HL-60 (cell line): ENCODE measurements at regions not wholly inside any gene's neighbourhood (a gene's known extent, or its start where the extent isn't known, plus 50 kb on each side); places are given as distances from the start of the nearest gene placed in this dataset.

Experiments used
- DNase-seq, 2 experiments: peaks; one replicate each; pipeline ENCODE4 v3.0.0-alpha.2; 2010 to 2020; ENCODE audit warnings: low read depth in 1 of 2, low spot score in 1 of 2
- H3K27ac ChIP-seq: fragments of 250-450 bp; sonication (Bioruptor Pico); replicated peaks from 2 replicates; pipeline ENCODE4 v1.5.1; 2020; ENCODE audit warnings: mild to moderate bottlenecking, moderate library complexity
- H3K27me3 ChIP-seq: fragments of 250-450 bp; sonication (Bioruptor Pico); 2 replicates; pipeline ENCODE4 v1.5.1; 2021; ENCODE audit warnings: mild to moderate bottlenecking, moderate library complexity; ENCODE audit not compliant: insufficient read depth, poor library complexity, severe bottlenecking
- H3K4me3 ChIP-seq: replicated peaks from 2 replicates; pipeline ENCODE4 v1.5.1; 2011; ENCODE audit warnings: mild to moderate bottlenecking, control low read depth, low read length; ENCODE audit not compliant: insufficient read depth
- CTCF ChIP-seq: IDR thresholded peaks from one replicate; pipeline ENCODE4 v1.5.1; 2011; ENCODE audit warnings: low read length, control low read depth, inconsistent platforms; ENCODE audit not compliant: insufficient read depth
- GABPA ChIP-seq: IDR thresholded peaks from 2 replicates; pipeline ENCODE4 v1.6.1; 2012; ENCODE audit warnings: low read depth
- POLR2AphosphoS5 ChIP-seq: IDR thresholded peaks from 2 replicates; pipeline ENCODE4 v1.6.1; 2012; ENCODE audit warnings: low read depth
- REST ChIP-seq: IDR thresholded peaks from 2 replicates; pipeline ENCODE4 v1.6.1; 2012; ENCODE audit warnings: low read depth; ENCODE audit not compliant: insufficient replicate concordance
- SPI1 ChIP-seq: IDR thresholded peaks from 2 replicates; pipeline ENCODE4 v1.6.1; 2012; ENCODE audit warnings: low read depth, mild to moderate bottlenecking, borderline replicate concordance

- DNase-seq: no peak
- H3K27me3 ChIP-seq: no peaks in the 10 kb centered on the region
- no peak overlapping the region for H3K27ac ChIP-seq
- no peak for TF ChIP-seq REST
- TF ChIP-seq CTCF: no peak
- no peak for TF ChIP-seq SPI1
- no peak for TF ChIP-seq POLR2AphosphoS5
- no peak for TF ChIP-seq GABPA
- no peak overlapping the region for H3K4me3 ChIP-seq
Observed at GRCh38 chr5:93929131-93929530, 187.7 kb upstream of the POU5F2 start.

GRCh38 chr5:93926831-93927620 lies 185.6 kb upstream of the POU5F2 start:
- Histone ChIP-seq H3K4me3 (no peak overlapping the region), H3K27me3 (no peaks in the 10 kb centered on the region), H3K27ac (no peak overlapping the region)
- TF ChIP-seq POLR2AphosphoS5: no peak
- TF ChIP-seq GABPA: no peak
- TF ChIP-seq REST: no peak
- no peak for TF ChIP-seq SPI1
- no peak for TF ChIP-seq CTCF
- DNase-seq: no peak

- Histone ChIP-seq H3K27me3 (no peaks in the 10 kb centered on the region), H3K4me3 (no peak overlapping the region), H3K27ac (no peak overlapping the region)
- no peak for DNase-seq
- TF ChIP-seq REST (no peak), SPI1 (no peak), POLR2AphosphoS5 (no peak), CTCF (no peak), GABPA (no peak)
Observed at GRCh38 chr5:93925321-93925720, 183.9 kb upstream of the POU5F2 start.
